ENCODE measurements at regions not wholly inside any gene's neighbourhood (a gene's known extent, or its start where the extent isn't known, plus 50 kb on each side); places are given as distances from the start of the nearest gene placed in this dataset.

DNA sequence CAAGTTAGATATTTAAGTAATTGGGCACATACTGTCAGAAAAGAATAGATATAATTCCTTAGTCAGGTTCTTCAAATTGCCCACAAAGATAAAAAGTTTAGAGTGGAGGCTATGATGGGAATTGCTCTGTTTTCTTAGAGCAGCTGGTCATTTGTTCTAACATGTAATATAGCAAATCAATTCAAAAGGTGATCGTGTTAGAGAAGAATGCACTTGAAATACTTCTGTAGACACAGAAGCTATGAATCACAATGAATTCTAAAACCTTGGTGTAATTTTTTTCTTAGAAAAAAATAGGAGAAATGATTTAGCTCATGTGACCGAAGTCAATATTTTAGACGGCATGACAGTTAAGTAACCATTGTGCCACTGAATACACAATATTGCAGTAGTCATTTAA is 918.1 kb upstream of the LRATD1 start:
- Histone ChIP-seq H3K4me1 (ENCODE audit: control insufficient read depth in 2 of 2, insufficient read depth in 1 of 2, low read depth in 1 of 2, low read length in 2 of 2) (no peaks in the 10 kb centered on the region), H4K8ac (ENCODE audit: low read depth, low read length) (no peak overlapping the region), H3K23ac (ENCODE audit: low read depth, low read length, poor library complexity) (no peak overlapping the region), H3K9me3 (replicated peaks in 1 of 2; ENCODE audit: control insufficient read depth in 2 of 2, insufficient read depth in 1 of 2, low read depth in 1 of 2, low read length in 2 of 2) (no peaks in the 10 kb centered on the region), H2BK120ac (ENCODE audit: low read depth, low read length) (no peak overlapping the region), H4K91ac (ENCODE audit: low read depth, low read length, poor library complexity) (no peak overlapping the region), H3K14ac (ENCODE audit: low read length) (no peak overlapping the region), H2BK12ac (ENCODE audit: low read length) (no peak overlapping the region), H2BK15ac (ENCODE audit: low read length) (no peak overlapping the region), H2AFZ (ENCODE audit: low read length) (no peak overlapping the region), H3K18ac (ENCODE audit: low read length) (no peak overlapping the region), H3K4me3 (ENCODE audit: low read length in 2 of 2) (no peak overlapping the region), H3K9ac (ENCODE audit: low read depth, low read length, poor library complexity) (no peak overlapping the region), H3K27me3 (ENCODE audit: control insufficient read depth in 3 of 3, insufficient read depth in 3 of 3, low read depth in 1 of 3, low read length in 3 of 3) (no peaks in the 10 kb centered on the region), H3K4ac (ENCODE audit: low read length) (no peak overlapping the region), H2BK5ac (ENCODE audit: low read length) (no peak overlapping the region), H3K79me1 (ENCODE audit: low read depth, low read length) (no peaks in the 10 kb centered on the region), H3K4me2 (ENCODE audit: insufficient read depth, low read length, poor library complexity, severe bottlenecking) (no peak overlapping the region), H2AK5ac (ENCODE audit: low read depth, low read length) (no peak overlapping the region), H3K36me3 (replicated peaks in 1 of 2; ENCODE audit: control insufficient read depth in 2 of 2, insufficient read depth in 2 of 2, low read length in 2 of 2) (no peaks in the 10 kb centered on the region), H3K27ac (replicated peaks; ENCODE audit: low read length) (no peak overlapping the region)
- no peak for DNase-seq (ENCODE audit: low spot score)
- no CpG with 5 or more reads among the region's 3 CpGs for WGBS, 2 donors (ENCODE audit: extremely low coverage in 2 of 2, insufficient read length in 2 of 2, insufficient replicate concordance in 1 of 2)

DNA sequence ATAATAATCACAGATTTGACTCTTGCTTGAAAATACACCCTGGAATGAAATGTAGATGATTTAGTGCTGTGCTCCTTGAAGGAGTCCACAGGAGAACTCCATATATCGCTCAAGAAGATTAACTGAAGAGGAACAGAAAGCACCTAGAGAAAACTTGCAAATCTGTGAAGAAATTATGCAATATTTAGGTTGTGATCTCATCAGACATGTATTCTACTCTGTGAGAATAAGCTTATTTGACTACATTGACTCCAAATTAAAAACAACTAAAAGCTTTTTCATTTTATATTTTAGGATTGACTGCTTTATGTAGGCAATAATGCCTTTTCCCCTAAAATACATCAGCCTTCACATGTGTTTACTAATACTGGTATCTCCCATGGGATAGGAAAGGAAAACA is 906.6 kb upstream of the LRATD1 start:
- H3K4ac ChIP-seq (ENCODE audit: low read length): no peak overlapping the region
- H3K9ac ChIP-seq (ENCODE audit: low read depth, low read length, poor library complexity): no peak overlapping the region
- no peak overlapping the region for H3K23ac ChIP-seq (ENCODE audit: low read depth, low read length, poor library complexity)
- H4K8ac ChIP-seq (ENCODE audit: low read depth, low read length): no peak overlapping the region
- H3K18ac ChIP-seq (ENCODE audit: low read length): no peak overlapping the region
- no peaks in the 10 kb centered on the region for H3K4me1 ChIP-seq (ENCODE audit: control insufficient read depth in 2 of 2, insufficient read depth in 1 of 2, low read depth in 1 of 2, low read length in 2 of 2)
- no peak overlapping the region for H3K4me2 ChIP-seq (ENCODE audit: insufficient read depth, low read length, poor library complexity, severe bottlenecking)
- no peaks in the 10 kb centered on the region for H3K27me3 ChIP-seq (ENCODE audit: control insufficient read depth in 3 of 3, insufficient read depth in 3 of 3, low read depth in 1 of 3, low read length in 3 of 3)
- no peak overlapping the region for H2AK5ac ChIP-seq (ENCODE audit: low read depth, low read length)
- no peak overlapping the region for H3K4me3 ChIP-seq (ENCODE audit: low read length in 2 of 2)
- no peak overlapping the region for H2BK5ac ChIP-seq (ENCODE audit: low read length)
- H3K27ac ChIP-seq (replicated peaks; ENCODE audit: low read length): no peak overlapping the region
- H3K36me3 ChIP-seq (replicated peaks in 1 of 2; ENCODE audit: control insufficient read depth in 2 of 2, insufficient read depth in 2 of 2, low read length in 2 of 2): no peaks in the 10 kb centered on the region
- H3K79me1 ChIP-seq (ENCODE audit: low read depth, low read length): no peaks in the 10 kb centered on the region
- no peaks in the 10 kb centered on the region for H3K9me3 ChIP-seq (replicated peaks in 1 of 2; ENCODE audit: control insufficient read depth in 2 of 2, insufficient read depth in 1 of 2, low read depth in 1 of 2, low read length in 2 of 2)
- H2BK12ac ChIP-seq (ENCODE audit: low read length): no peak overlapping the region
- no peak overlapping the region for H4K91ac ChIP-seq (ENCODE audit: low read depth, low read length, poor library complexity)
- no peak overlapping the region for H2BK15ac ChIP-seq (ENCODE audit: low read length)
- H3K14ac ChIP-seq (ENCODE audit: low read length): no peak overlapping the region
- H2AFZ ChIP-seq (ENCODE audit: low read length): no peak overlapping the region
- H2BK120ac ChIP-seq (ENCODE audit: low read depth, low read length): no peak overlapping the region
- DNase-seq (ENCODE audit: low spot score): no peak
- no CpG with 5 or more reads among the region's 1 CpG for WGBS, 2 donors (ENCODE audit: extremely low coverage in 2 of 2, insufficient read length in 2 of 2, insufficient replicate concordance in 1 of 2)

DNA sequence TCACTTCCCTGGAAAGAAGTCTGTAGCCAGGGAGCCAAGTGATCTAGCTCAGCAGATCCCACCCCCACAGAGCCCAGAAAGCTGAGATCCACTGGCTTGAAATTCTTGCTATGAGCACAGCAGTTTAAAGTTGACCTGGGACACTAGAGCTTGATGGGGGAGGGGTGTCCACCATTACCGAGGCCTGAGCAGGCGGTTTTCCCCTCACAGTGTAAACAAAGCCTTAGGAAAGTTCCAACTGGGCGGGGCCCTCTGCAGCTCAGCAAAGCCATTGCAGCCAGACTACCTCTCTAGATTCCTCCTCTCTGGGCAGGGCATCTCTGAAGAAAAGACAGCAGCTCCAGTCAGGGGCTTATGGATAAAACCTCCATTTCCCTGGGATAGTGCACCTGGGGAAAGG is 887.2 kb upstream of the LRATD1 start:
- DNase-seq (ENCODE audit: low spot score): no peak

DNA sequence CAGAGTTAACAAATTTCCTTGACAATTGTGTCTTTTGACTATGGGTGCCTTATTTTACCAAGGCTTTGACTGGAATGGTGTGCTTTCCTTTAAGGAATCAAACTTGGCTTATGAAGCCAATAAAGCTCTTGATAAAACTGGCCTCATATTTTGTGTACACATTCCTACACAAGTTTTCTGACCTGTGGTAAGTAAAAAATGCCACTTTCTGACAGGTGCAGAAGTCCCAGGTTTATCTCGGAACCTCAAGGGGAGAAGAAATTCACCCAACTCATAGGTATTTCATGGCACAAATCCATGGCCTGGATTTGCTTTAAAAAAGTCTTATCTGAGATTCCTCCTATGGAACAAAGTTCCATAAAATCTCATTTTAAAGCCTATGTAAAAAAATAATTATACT is 880.6 kb upstream of the LRATD1 start:
- no peaks in the 10 kb centered on the region for H3K4me1 ChIP-seq (ENCODE audit: control insufficient read depth in 2 of 2, insufficient read depth in 1 of 2, low read depth in 1 of 2, low read length in 2 of 2)
- no peak overlapping the region for H2BK15ac ChIP-seq (ENCODE audit: low read length)
- no peak overlapping the region for H3K4me2 ChIP-seq (ENCODE audit: insufficient read depth, low read length, poor library complexity, severe bottlenecking)
- no peak overlapping the region for H4K8ac ChIP-seq (ENCODE audit: low read depth, low read length)
- H2AFZ ChIP-seq (ENCODE audit: low read length): no peak overlapping the region
- H3K23ac ChIP-seq (ENCODE audit: low read depth, low read length, poor library complexity): no peak overlapping the region
- no peak for DNase-seq (ENCODE audit: low spot score)
- H4K91ac ChIP-seq (ENCODE audit: low read depth, low read length, poor library complexity): no peak overlapping the region
- no peak overlapping the region for H2BK5ac ChIP-seq (ENCODE audit: low read length)
- H2AK5ac ChIP-seq (ENCODE audit: low read depth, low read length): no peak overlapping the region
- no peaks in the 10 kb centered on the region for H3K27me3 ChIP-seq (ENCODE audit: control insufficient read depth in 3 of 3, insufficient read depth in 3 of 3, low read depth in 1 of 3, low read length in 3 of 3)
- no peak overlapping the region for H3K14ac ChIP-seq (ENCODE audit: low read length)
- no CpG with 5 or more reads among the region's 1 CpG for WGBS, 2 donors (ENCODE audit: extremely low coverage in 2 of 2, insufficient read length in 2 of 2, insufficient replicate concordance in 1 of 2)
- H3K9ac ChIP-seq (ENCODE audit: low read depth, low read length, poor library complexity): no peak overlapping the region
- no peaks in the 10 kb centered on the region for H3K36me3 ChIP-seq (replicated peaks in 1 of 2; ENCODE audit: control insufficient read depth in 2 of 2, insufficient read depth in 2 of 2, low read length in 2 of 2)
- no peak overlapping the region for H3K27ac ChIP-seq (replicated peaks; ENCODE audit: low read length)
- H2BK120ac ChIP-seq (ENCODE audit: low read depth, low read length): no peak overlapping the region
- no peaks in the 10 kb centered on the region for H3K79me1 ChIP-seq (ENCODE audit: low read depth, low read length)
- no peak overlapping the region for H3K4ac ChIP-seq (ENCODE audit: low read length)
- no peak overlapping the region for H3K4me3 ChIP-seq (ENCODE audit: low read length in 2 of 2)
- H3K9me3 ChIP-seq (replicated peaks in 1 of 2; ENCODE audit: control insufficient read depth in 2 of 2, insufficient read depth in 1 of 2, low read depth in 1 of 2, low read length in 2 of 2): no peaks in the 10 kb centered on the region
- H2BK12ac ChIP-seq (ENCODE audit: low read length): no peak overlapping the region
- H3K18ac ChIP-seq (ENCODE audit: low read length): no peak overlapping the region

More for the DNA sequence above, 887.2 kb upstream of the LRATD1 start:
- Histone ChIP-seq H4K91ac (ENCODE audit: low read depth, low read length, poor library complexity) (no peak overlapping the region), H3K27ac (replicated peaks; ENCODE audit: low read length) (no peak overlapping the region), H3K4me2 (ENCODE audit: insufficient read depth, low read length, poor library complexity, severe bottlenecking) (no peak overlapping the region), H3K4me3 (ENCODE audit: low read length in 2 of 2) (no peak overlapping the region), H2BK120ac (ENCODE audit: low read depth, low read length) (no peak overlapping the region), H2AFZ (ENCODE audit: low read length) (peak overlapping the region; percentile 69), H3K9ac (ENCODE audit: low read depth, low read length, poor library complexity) (no peak overlapping the region), H3K36me3 (replicated peaks in 1 of 2; ENCODE audit: control insufficient read depth in 2 of 2, insufficient read depth in 2 of 2, low read length in 2 of 2) (no peaks in the 10 kb centered on the region), H3K79me1 (ENCODE audit: low read depth, low read length) (no peaks in the 10 kb centered on the region), H3K4ac (ENCODE audit: low read length) (no peak overlapping the region), H3K18ac (ENCODE audit: low read length) (peak overlapping the region; percentile 28), H2BK5ac (ENCODE audit: low read length) (no peak overlapping the region), H2AK5ac (ENCODE audit: low read depth, low read length) (no peak overlapping the region), H3K27me3 (ENCODE audit: control insufficient read depth in 3 of 3, insufficient read depth in 3 of 3, low read depth in 1 of 3, low read length in 3 of 3) (no peaks in the 10 kb centered on the region), H3K23ac (ENCODE audit: low read depth, low read length, poor library complexity) (no peak overlapping the region), H3K4me1 (ENCODE audit: control insufficient read depth in 2 of 2, insufficient read depth in 1 of 2, low read depth in 1 of 2, low read length in 2 of 2) (peaks cover 0 to 2% of the 10 kb centered on the region in 2 donors), H3K9me3 (replicated peaks in 1 of 2; ENCODE audit: control insufficient read depth in 2 of 2, insufficient read depth in 1 of 2, low read depth in 1 of 2, low read length in 2 of 2) (peaks cover 0 to 2% of the 10 kb centered on the region in 2 donors), H4K8ac (ENCODE audit: low read depth, low read length) (no peak overlapping the region), H2BK15ac (ENCODE audit: low read length) (no peak overlapping the region), H2BK12ac (ENCODE audit: low read length) (no peak overlapping the region), H3K14ac (ENCODE audit: low read length) (no peak overlapping the region)
- no CpG with 5 or more reads among the region's 3 CpGs for WGBS, 2 donors (ENCODE audit: extremely low coverage in 2 of 2, insufficient read length in 2 of 2, insufficient replicate concordance in 1 of 2)

Measured in neuronal stem cell (in vitro differentiated cells).